ENCODE measurements at regions not wholly inside any gene's neighbourhood (a gene's known extent, or its start where the extent isn't known, plus 50 kb on each side); places are given as distances from the start of the nearest gene placed in this dataset.

DNA sequence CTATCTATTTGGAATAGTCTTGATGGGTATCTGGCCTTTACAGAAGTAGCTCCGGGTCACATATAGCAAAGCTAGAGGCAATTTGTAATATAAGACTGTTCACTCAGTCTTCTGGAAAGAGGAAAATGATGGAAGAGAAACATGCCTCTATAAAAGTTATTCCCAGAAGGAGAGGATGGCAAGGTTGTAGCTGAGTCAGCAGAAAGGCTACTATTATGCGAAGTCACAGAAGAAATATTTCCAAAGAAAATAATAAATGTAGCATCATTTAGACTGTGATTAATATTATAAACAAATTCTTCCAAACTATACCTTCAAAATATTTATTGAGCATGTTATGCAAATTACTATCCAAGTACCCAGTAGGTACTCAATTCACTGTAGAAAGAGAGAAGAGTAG is 1027.7 kb upstream of the TMEFF2 start:
- ATAC-seq = no peak
- intact Hi-C loops (cut with micrococcal nuclease; ENCODE audit: unreplicated experiment) = no loop called here
- Histone ChIP-seq H3K79me2 (ENCODE audit: insufficient read depth, low read length) (no peaks in the 10 kb centered on the region), H3K4me3 (replicated peaks in 1 of 3; ENCODE audit: insufficient read depth in 1 of 3, low read depth in 2 of 3, low read length in 3 of 3) (no peak overlapping the region), H3K4me1 (ENCODE audit: insufficient read depth, low read length) (no peaks in the 10 kb centered on the region), H3K36me3 (replicated peaks in 1 of 2; ENCODE audit: control insufficient read depth in 1 of 2, insufficient read depth in 2 of 2, low read length in 2 of 2) (no peaks in the 10 kb centered on the region), H3K9me3 (ENCODE audit: low read length) (no peaks in the 10 kb centered on the region), H3K27ac (ENCODE audit: extremely low read length, insufficient read depth, low read length) (no peak overlapping the region), H4K20me1 (ENCODE audit: insufficient read depth, low read length) (no peaks in the 10 kb centered on the region), H3K27me3 (ENCODE audit: control insufficient read depth in 1 of 2, insufficient read depth in 2 of 2, low read length in 2 of 2) (no peaks in the 10 kb centered on the region), H3K4me2 (ENCODE audit: low read depth, low read length) (no peak overlapping the region), H3K9ac (ENCODE audit: insufficient read depth, low read depth, low read length) (no peak overlapping the region), H2AFZ (ENCODE audit: low read length) (no peak overlapping the region)
- FAIRE-seq = no peak
- no peak for DNase-seq (ENCODE audit: low spot score)
- ChIA-PET POLR2A (no interaction called here), CTCF (ENCODE audit: low intra/inter-chr PET ratio, low total read pairs) (no interaction called here)
- WGBS (ENCODE audit: low lambda C conversion rate) = 35% methylated on average over 2 of the region's 2 CpGs
- in situ Hi-C loops (cut with HindIII; ENCODE audit: extremely low pct_ligation_motif_present, low pct_unique_long_range_greater_than_20kb) = no loop called here
- TF ChIP-seq MAFK (conservative IDR thresholded peaks at IDR 0.05 in 1 of 2, IDR thresholded peaks at IDR 0.05 in 1 of 2; ENCODE audit: low read length in 2 of 2) (peak; percentile 97 to 99), MAFF (IDR thresholded peaks at IDR 0.05; ENCODE audit: low read depth, low read length) (peak; percentile 98)
- TF ChIP-seq, protein P1, sequence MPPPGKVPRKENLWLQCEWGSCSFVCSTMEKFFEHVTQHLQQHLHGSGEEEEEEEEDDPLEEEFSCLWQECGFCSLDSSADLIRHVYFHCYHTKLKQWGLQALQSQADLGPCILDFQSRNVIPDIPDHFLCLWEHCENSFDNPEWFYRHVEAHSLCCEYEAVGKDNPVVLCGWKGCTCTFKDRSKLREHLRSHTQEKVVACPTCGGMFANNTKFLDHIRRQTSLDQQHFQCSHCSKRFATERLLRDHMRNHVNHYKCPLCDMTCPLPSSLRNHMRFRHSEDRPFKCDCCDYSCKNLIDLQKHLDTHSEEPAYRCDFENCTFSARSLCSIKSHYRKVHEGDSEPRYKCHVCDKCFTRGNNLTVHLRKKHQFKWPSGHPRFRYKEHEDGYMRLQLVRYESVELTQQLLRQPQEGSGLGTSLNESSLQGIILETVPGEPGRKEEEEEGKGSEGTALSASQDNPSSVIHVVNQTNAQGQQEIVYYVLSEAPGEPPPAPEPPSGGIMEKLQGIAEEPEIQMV (CRISPR knock-in tag; IDR thresholded peaks at IDR 0.05; ENCODE audit: low read depth) = no peak
- BruUV-seq (replicated peaks) = no TSS peak

DNA sequence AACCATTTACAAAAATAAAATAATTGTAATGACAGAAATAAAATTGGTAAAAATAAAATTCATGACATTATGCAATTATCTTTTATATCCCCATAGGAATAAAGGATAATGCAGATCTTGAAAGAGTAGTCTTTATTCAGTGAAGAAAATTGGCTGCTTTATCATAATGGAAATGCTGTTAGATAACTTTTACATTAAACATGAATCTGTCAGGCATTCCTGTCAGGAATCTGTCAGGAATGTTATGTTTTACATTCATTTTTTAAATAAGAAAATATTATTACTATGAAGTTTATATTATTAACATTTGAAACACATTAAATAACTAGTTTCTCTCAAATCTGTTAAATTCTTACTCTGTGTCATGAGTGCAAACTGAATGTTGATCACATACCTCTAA is 1024.7 kb upstream of the TMEFF2 start:
- FAIRE-seq = no peak
- H4K20me1 ChIP-seq (ENCODE audit: insufficient read depth, low read length) = no peaks in the 10 kb centered on the region
- BruUV-seq (replicated peaks) = no TSS peak
- TF ChIP-seq PHF20 (CRISPR knock-in tag; IDR thresholded peaks at IDR 0.05) = no peak
- TF ChIP-seq TEAD3 (CRISPR knock-in tag; optimal IDR thresholded peaks at IDR 0.05; ENCODE audit: borderline replicate concordance) = no peak
- TF ChIP-seq PRMT3 (CRISPR knock-in tag; IDR thresholded peaks at IDR 0.05; ENCODE audit: borderline replicate concordance, low read depth) = no peak
- TF ChIP-seq NAIF1 (CRISPR knock-in tag; IDR thresholded peaks at IDR 0.05; ENCODE audit: borderline replicate concordance) = no peak
- TF ChIP-seq ZFP1 (CRISPR knock-in tag; IDR thresholded peaks at IDR 0.05) = no peak
- TF ChIP-seq SPEN (CRISPR knock-in tag; IDR thresholded peaks at IDR 0.05; ENCODE audit: low read depth) = no peak
- no peak for TF ChIP-seq STAG1 (CRISPR knock-in tag; IDR thresholded peaks at IDR 0.05)
- no peak for TF ChIP-seq SOX5 (CRISPR knock-in tag; IDR thresholded peaks at IDR 0.05; ENCODE audit: borderline replicate concordance)
- no peak for TF ChIP-seq KAT2B (IDR thresholded peaks at IDR 0.05; ENCODE audit: borderline replicate concordance, low read depth, low read length)
- TF ChIP-seq SMARCC2 (IDR thresholded peaks at IDR 0.05) = no peak
- no peak for TF ChIP-seq RNF2 (conservative IDR thresholded peaks at IDR 0.05; ENCODE audit: low read depth)
- TF ChIP-seq MAF1 (CRISPR knock-in tag; IDR thresholded peaks at IDR 0.05; ENCODE audit: borderline replicate concordance) = no peak
- TF ChIP-seq, protein P2, sequence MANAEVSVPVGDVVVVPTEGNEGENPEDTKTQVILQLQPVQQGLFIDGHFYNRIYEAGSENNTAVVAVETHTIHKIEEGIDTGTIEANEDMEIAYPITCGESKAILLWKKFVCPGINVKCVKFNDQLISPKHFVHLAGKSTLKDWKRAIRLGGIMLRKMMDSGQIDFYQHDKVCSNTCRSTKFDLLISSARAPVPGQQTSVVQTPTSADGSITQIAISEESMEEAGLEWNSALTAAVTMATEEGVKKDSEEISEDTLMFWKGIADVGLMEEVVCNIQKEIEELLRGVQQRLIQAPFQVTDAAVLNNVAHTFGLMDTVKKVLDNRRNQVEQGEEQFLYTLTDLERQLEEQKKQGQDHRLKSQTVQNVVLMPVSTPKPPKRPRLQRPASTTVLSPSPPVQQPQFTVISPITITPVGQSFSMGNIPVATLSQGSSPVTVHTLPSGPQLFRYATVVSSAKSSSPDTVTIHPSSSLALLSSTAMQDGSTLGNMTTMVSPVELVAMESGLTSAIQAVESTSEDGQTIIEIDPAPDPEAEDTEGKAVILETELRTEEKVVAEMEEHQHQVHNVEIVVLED (CRISPR knock-in tag; IDR thresholded peaks at IDR 0.05; ENCODE audit: borderline replicate concordance) = no peak
- TF ChIP-seq, protein P3, sequence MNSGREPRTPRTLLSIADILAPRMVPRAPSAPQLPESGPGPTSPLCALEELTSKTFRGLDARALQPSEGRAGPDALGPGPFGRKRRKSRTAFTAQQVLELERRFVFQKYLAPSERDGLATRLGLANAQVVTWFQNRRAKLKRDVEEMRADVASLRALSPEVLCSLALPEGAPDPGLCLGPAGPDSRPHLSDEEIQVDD (CRISPR knock-in tag; IDR thresholded peaks at IDR 0.05; ENCODE audit: borderline replicate concordance) = no peak
- TF ChIP-seq ZNF547 (CRISPR knock-in tag; IDR thresholded peaks at IDR 0.05) = no peak

More for the DNA sequence above, 1024.7 kb upstream of the TMEFF2 start:
- ChIA-PET CTCF (ENCODE audit: low intra/inter-chr PET ratio, low total read pairs) (no interaction called here), POLR2A (no interaction called here)
- no peak for ATAC-seq
- Histone ChIP-seq H3K4me1 (ENCODE audit: insufficient read depth, low read length) (no peaks in the 10 kb centered on the region), H3K9me3 (ENCODE audit: low read length) (no peaks in the 10 kb centered on the region), H3K9ac (ENCODE audit: insufficient read depth, low read depth, low read length) (no peak overlapping the region), H3K79me2 (ENCODE audit: insufficient read depth, low read length) (no peaks in the 10 kb centered on the region), H3K36me3 (replicated peaks in 1 of 2; ENCODE audit: control insufficient read depth in 1 of 2, insufficient read depth in 2 of 2, low read length in 2 of 2) (no peaks in the 10 kb centered on the region), H2AFZ (ENCODE audit: low read length) (no peak overlapping the region), H3K4me2 (ENCODE audit: low read depth, low read length) (no peak overlapping the region), H3K4me3 (replicated peaks in 1 of 3; ENCODE audit: insufficient read depth in 1 of 3, low read depth in 2 of 3, low read length in 3 of 3) (no peak overlapping the region), H3K27ac (ENCODE audit: extremely low read length, insufficient read depth, low read length) (no peak overlapping the region), H3K27me3 (ENCODE audit: control insufficient read depth in 1 of 2, insufficient read depth in 2 of 2, low read length in 2 of 2) (no peaks in the 10 kb centered on the region)
- in situ Hi-C loops (cut with HindIII; ENCODE audit: extremely low pct_ligation_motif_present, low pct_unique_long_range_greater_than_20kb) = no loop called here
- DNase-seq (ENCODE audit: low spot score) = no peak
- intact Hi-C loops (cut with micrococcal nuclease; ENCODE audit: unreplicated experiment) = no loop called here
